Gastrocnemius medialis (tissue), 4 donors: ENCODE measurements at regions not wholly inside any gene's neighbourhood (a gene's known extent, or its start where the extent isn't known, plus 50 kb on each side); places are given as distances from the start of the nearest gene placed in this dataset.

Experiments
- ATAC-seq, 2 donors: fragments of 150-250 bp; one replicate each; pipeline ENCODE4 v1.9.1; 2016
- DNase-seq, 2 donors: peaks; one replicate each; pipeline ENCODE4 v3.0.0-alpha.2; 2019
- H3K27ac ChIP-seq, 4 donors: fragments of 200-600 bp; sonication (generic); 1 replicate in 1 of 4; 2 replicates in 3 of 4; pipeline ENCODE4 v1.5.1; 2016 to 2018; ENCODE audit warnings: mild to moderate bottlenecking in 2 of 4, moderate library complexity in 1 of 4
- H3K27me3 ChIP-seq, 3 donors: fragments of 200-600 bp; sonication (generic) in 2 of 3; 1 replicate in 1 of 3; 2 replicates in 2 of 3; pipeline versions ENCODE4 v1.5.1 to v1.6.0; 2016 to 2019; ENCODE audit warnings: mild to moderate bottlenecking in 1 of 3, moderate library complexity in 1 of 3
- H3K36me3 ChIP-seq, 2 donors: fragments of 200-600 bp; sonication (generic) in 1 of 2; one replicate each; pipeline ENCODE4 v1.5.1; 2017 to 2018
- H3K4me1 ChIP-seq, 2 donors: fragments of 200-600 bp; sonication (generic) in 1 of 2; one replicate each; pipeline ENCODE4 v1.5.1; 2016 to 2017; ENCODE audit warnings: mild to moderate bottlenecking in 2 of 2
- H3K4me3 ChIP-seq, 4 donors: fragments of 200-600 bp; sonication (generic) in 3 of 4; 1 replicate in 1 of 4; 2 replicates in 3 of 4; pipeline ENCODE4 v1.5.1; 2016 to 2019; ENCODE audit warnings: mild to moderate bottlenecking in 2 of 4
- H3K9me3 ChIP-seq, 3 donors: fragments of 200-600 bp; sonication (generic) in 2 of 3; 1 replicate in 1 of 3; 2 replicates in 2 of 3; pipeline ENCODE4 v1.5.1; 2016 to 2019
- CTCF ChIP-seq, 5 experiments: fragments of 450-650 bp in 3 of 5; fragments of 200-600 bp in 2 of 5; sonication (generic) in 2 of 5; IDR thresholded peaks in 4 of 5; conservative IDR thresholded peaks in 1 of 5; 1 replicate in 4 of 5; 2 replicates in 1 of 5; pipeline ENCODE4 v1.5.1; 2016 to 2019; ENCODE audit warnings: antibody characterized with exemption in 5 of 5, mild to moderate bottlenecking in 3 of 5, moderate library complexity in 3 of 5
- POLR2A ChIP-seq, 2 donors: fragments of 450-650 bp; IDR thresholded peaks; one replicate each; pipeline ENCODE4 v1.6.1; 2017; ENCODE audit warnings: antibody characterized with exemption in 2 of 2, mild to moderate bottlenecking in 2 of 2, moderate library complexity in 2 of 2
- in situ Hi-C, 4 donors: fragments of 200-750 bp; cut with MboI; loops; one replicate each; pipeline versions ENCODE4 v1.15.0 to v1.8.0; 2017; ENCODE audit warnings: low sequenced_read_pairs in 4 of 4
- intact Hi-C: fragments of 100-400 bp; cut with DNase I; formaldehyde crosslinking; loops from one replicate; pipeline ENCODE4 v1.15.1; 2023; ENCODE audit warnings: low total_unique reads

- H3K27me3 ChIP-seq: no peaks in the 10 kb centered on the region
- ATAC-seq (no peak), DNase-seq (no peak)
- intact Hi-C loops (no loop called here), in situ Hi-C loops (no loop called here)
- TF ChIP-seq CTCF (IDR thresholded peaks at IDR 0.05 in 4 of 5, conservative IDR thresholded peaks at IDR 0.05 in 1 of 5) (no peak), POLR2A (IDR thresholded peaks at IDR 0.05) (no peak)
- H3K4me1 ChIP-seq: no peaks in the 10 kb centered on the region
- no peaks in the 10 kb centered on the region for H3K9me3 ChIP-seq
- H3K27ac ChIP-seq: no peak overlapping the region
- no peaks in the 10 kb centered on the region for H3K36me3 ChIP-seq
- H3K4me3 ChIP-seq: no peak overlapping the region
These were observed 67.8 kb upstream of the MYOCD start for GRCh38 chr17:12597895-12598294.

- no peak for DNase-seq
- no peak for ATAC-seq
- no peaks in the 10 kb centered on the region for H3K9me3 ChIP-seq
- in situ Hi-C loops: no loop called here
- no peak overlapping the region for H3K27ac ChIP-seq
- TF ChIP-seq POLR2A (IDR thresholded peaks at IDR 0.05) (no peak), CTCF (IDR thresholded peaks at IDR 0.05 in 4 of 5, conservative IDR thresholded peaks at IDR 0.05 in 1 of 5) (no peak)
- no peaks in the 10 kb centered on the region for H3K27me3 ChIP-seq
- intact Hi-C loops: no loop called here
- H3K4me3 ChIP-seq: no peak overlapping the region
- H3K4me1 ChIP-seq: no peaks in the 10 kb centered on the region
- no peaks in the 10 kb centered on the region for H3K36me3 ChIP-seq
These were observed 66.3 kb upstream of the MYOCD start for GRCh38 chr17:12599186-12599920.

GRCh38 chr17:12600349-12600748 is 65.3 kb upstream of the MYOCD start:
- H3K27me3 ChIP-seq: no peaks in the 10 kb centered on the region
- no peaks in the 10 kb centered on the region for H3K9me3 ChIP-seq
- in situ Hi-C loops: no loop called here
- no peak for TF ChIP-seq POLR2A (IDR thresholded peaks at IDR 0.05)
- no peak for TF ChIP-seq CTCF (IDR thresholded peaks at IDR 0.05 in 4 of 5, conservative IDR thresholded peaks at IDR 0.05 in 1 of 5)
- H3K4me1 ChIP-seq: no peaks in the 10 kb centered on the region
- no peak overlapping the region for H3K4me3 ChIP-seq
- intact Hi-C loops: no loop called here
- H3K27ac ChIP-seq: no peak overlapping the region
- DNase-seq: no peak
- no peaks in the 10 kb centered on the region for H3K36me3 ChIP-seq
- no peak for ATAC-seq

GRCh38 chr17:12603566-12603965 is 62.1 kb upstream of the MYOCD start:
- no peaks in the 10 kb centered on the region for H3K36me3 ChIP-seq
- H3K27ac ChIP-seq: no peak overlapping the region
- ATAC-seq (no peak), DNase-seq (no peak)
- no peak overlapping the region for H3K4me3 ChIP-seq
- H3K4me1 ChIP-seq: no peaks in the 10 kb centered on the region
- H3K27me3 ChIP-seq: no peaks in the 10 kb centered on the region
- no peaks in the 10 kb centered on the region for H3K9me3 ChIP-seq
- TF ChIP-seq POLR2A (IDR thresholded peaks at IDR 0.05) (no peak), CTCF (IDR thresholded peaks at IDR 0.05 in 4 of 5, conservative IDR thresholded peaks at IDR 0.05 in 1 of 5) (no peak)
- intact Hi-C loops (no loop called here), in situ Hi-C loops (no loop called here)

- intact Hi-C loops: no loop called here
These were observed 60.5 kb upstream of the MYOCD start for GRCh38 chr17:12605222-12605621.

More at GRCh38 chr17:12605222-12605621, 60.5 kb upstream of the MYOCD start:
- H3K27ac ChIP-seq: no peak overlapping the region
- H3K9me3 ChIP-seq: no peaks in the 10 kb centered on the region
- no peaks in the 10 kb centered on the region for H3K4me1 ChIP-seq
- no peaks in the 10 kb centered on the region for H3K36me3 ChIP-seq
- in situ Hi-C loops: no loop called here
- H3K27me3 ChIP-seq: no peaks in the 10 kb centered on the region
- DNase-seq: no peak
- ATAC-seq: no peak
- TF ChIP-seq POLR2A (IDR thresholded peaks at IDR 0.05): no peak
- TF ChIP-seq CTCF (IDR thresholded peaks at IDR 0.05 in 4 of 5, conservative IDR thresholded peaks at IDR 0.05 in 1 of 5): no peak
- H3K4me3 ChIP-seq: no peak overlapping the region
